Caco-2 (cell line): ENCODE measurements at regions not wholly inside any gene's neighbourhood (a gene's known extent, or its start where the extent isn't known, plus 50 kb on each side); places are given as distances from the start of the nearest gene placed in this dataset.
"Not testable (repeated sequence)": the region's sequence is repeated elsewhere in the genome, so short reads cannot be mapped to it uniquely, and the experiment has no call there.

ENCODE experiments used
- BruUV-seq: library from RNA; stranded (reverse); fragments of 400-500 nt; replicated peaks from 2 replicates; lab custom pipeline; 2021; lab: Mats Ljungman, UMichigan
- CTCF ChIA-PET: fragments of 300-600 bp; sonication (Branson Sonifier 250); formaldehyde crosslinking; loops from one replicate; lab custom pipeline; 2022; ENCODE audit warnings: antibody characterized with exemption; lab: Charles Lee
- POLR2A ChIA-PET: fragments of 300-600 bp; sonication (Branson Sonifier 250); formaldehyde crosslinking; loops from one replicate; lab custom pipeline; 2022; ENCODE audit warnings: antibody characterized with exemption; lab: Charles Lee
- DNase-seq, 2 experiments: peaks; one replicate each; pipeline versions ENCODE4 v3.0.0 to v3.0.0-alpha.2; 2020 to 2022
- H3K27me3 ChIP-seq: replicated peaks from 2 replicates; pipeline ENCODE4 v1.6.0; 2011; ENCODE audit warnings: low read length; ENCODE audit not compliant: control insufficient read depth, insufficient read depth
- H3K36me3 ChIP-seq: 2 replicates; pipeline ENCODE4 v1.5.1; 2011; ENCODE audit warnings: low read length; ENCODE audit not compliant: control insufficient read depth, insufficient read depth
- H3K4me1 ChIP-seq: fragments of 250-450 bp; sonication (Bioruptor Pico); 2 replicates; pipeline ENCODE4 v1.5.1; 2020; ENCODE audit warnings: mild to moderate bottlenecking
- H3K4me3 ChIP-seq: 2 replicates; pipeline ENCODE4 v1.5.1; 2011; ENCODE audit warnings: low read depth, mild to moderate bottlenecking, control low read depth, low read length
- H3K9me3 ChIP-seq: fragments of 250-450 bp; sonication (Bioruptor Pico); 2 replicates; pipeline ENCODE4 v1.5.1; 2020; ENCODE audit warnings: mild to moderate bottlenecking, moderate library complexity
- H3K27ac Mint-ChIP-seq: one replicate; pipeline ENCODE4 v1.8.0; 2022; ENCODE audit warnings: mixed read lengths; ENCODE audit not compliant: unreplicated experiment
- H3K27me3 Mint-ChIP-seq: one replicate; pipeline ENCODE4 v1.8.0; 2022; ENCODE audit warnings: mixed read lengths; ENCODE audit not compliant: insufficient read depth, unreplicated experiment
- H3K36me3 Mint-ChIP-seq: one replicate; pipeline ENCODE4 v1.8.0; 2022; ENCODE audit warnings: mild to moderate bottlenecking, mixed read lengths; ENCODE audit not compliant: insufficient read depth, unreplicated experiment
- H3K4me1 Mint-ChIP-seq: one replicate; pipeline ENCODE4 v1.8.0; 2022; ENCODE audit warnings: low read depth, mixed read lengths; ENCODE audit not compliant: unreplicated experiment
- H3K4me3 Mint-ChIP-seq: one replicate; pipeline ENCODE4 v1.8.0; 2022; ENCODE audit warnings: mild to moderate bottlenecking, moderate library complexity, mixed read lengths; ENCODE audit not compliant: unreplicated experiment
- H3K9me3 Mint-ChIP-seq: one replicate; pipeline ENCODE4 v1.8.0; 2022; ENCODE audit warnings: mixed read lengths; ENCODE audit not compliant: unreplicated experiment
- CTCF ChIP-seq, 2 experiments: fragments of 200-600 bp in 1 of 2; IDR thresholded peaks; 1 replicate in 1 of 2; 2 replicates in 1 of 2; pipeline versions ENCODE4 v1.5.1 to v1.8.0; 2011 to 2022; ENCODE audit warnings: antibody characterized with exemption in 1 of 2, control low read depth in 1 of 2, inconsistent platforms in 1 of 2, low read depth in 1 of 2, low read length in 1 of 2, mild to moderate bottlenecking in 1 of 2, moderate library complexity in 1 of 2; ENCODE audit not compliant: insufficient read depth in 1 of 2, severe bottlenecking in 1 of 2, unreplicated experiment in 1 of 2
- intact Hi-C: fragments of 100-400 bp; cut with micrococcal nuclease; formaldehyde crosslinking; loops from one replicate; pipeline ENCODE4 v1.10.0; 2022; ENCODE audit not compliant: unreplicated experiment

- ChIA-PET POLR2A (no interaction called here), CTCF (no interaction called here)
- H3K4me3 ChIP-seq = no peak overlapping the region
- Mint-ChIP-seq H3K9me3 (no peaks in the 10 kb centered on the region), H3K4me1 (no peaks in the 10 kb centered on the region), H3K27me3 (peaks cover 4% of the 10 kb centered on the region), H3K36me3 (no peaks in the 10 kb centered on the region), H3K27ac (no peak overlapping the region), H3K4me3 (no peak overlapping the region)
- H3K4me1 ChIP-seq = no peaks in the 10 kb centered on the region
- no TSS peak for BruUV-seq
- no peak for TF ChIP-seq CTCF (IDR thresholded peaks at IDR 0.05; ENCODE audit: insufficient read depth in 1 of 2, low read depth in 1 of 2, low read length in 1 of 2, severe bottlenecking in 1 of 2, unreplicated experiment in 1 of 2)
- intact Hi-C loops = no loop called here
- DNase-seq = no peak
- H3K27me3 ChIP-seq = no peaks in the 10 kb centered on the region
- H3K9me3 ChIP-seq = no peaks in the 10 kb centered on the region
- H3K36me3 ChIP-seq = no peaks in the 10 kb centered on the region
Observed at GRCh38 chr6:165837948-165838745, 175.1 kb upstream of the PDE10A start.

- intact Hi-C loops, H3K4me3 Mint-ChIP-seq, CTCF ChIA-PET, H3K36me3 ChIP-seq, H3K4me3 ChIP-seq, H3K4me1 ChIP-seq, H3K36me3 Mint-ChIP-seq, BruUV-seq, H3K27ac Mint-ChIP-seq, POLR2A ChIA-PET, H3K9me3 Mint-ChIP-seq, DNase-seq, H3K9me3 ChIP-seq, H3K27me3 Mint-ChIP-seq, H3K27me3 ChIP-seq, H3K4me1 Mint-ChIP-seq: not testable (repeated sequence)
Observed at GRCh38 chr6:165836648-165837047, 173.6 kb upstream of the PDE10A start.

GRCh38 chr6:165835410-165835851, 172.4 kb upstream of the PDE10A start:
- BruUV-seq = no TSS peak
- no peaks in the 10 kb centered on the region for H3K4me1 ChIP-seq
- TF ChIP-seq CTCF (IDR thresholded peaks at IDR 0.05; ENCODE audit: insufficient read depth in 1 of 2, low read depth in 1 of 2, low read length in 1 of 2, severe bottlenecking in 1 of 2, unreplicated experiment in 1 of 2) = no peak
- ChIA-PET CTCF (no interaction called here), POLR2A (no interaction called here)
- H3K4me1 Mint-ChIP-seq = no peaks in the 10 kb centered on the region
- DNase-seq = no peak
- no peaks in the 10 kb centered on the region for H3K36me3 ChIP-seq
- peaks cover 6% of the 10 kb centered on the region for H3K27me3 Mint-ChIP-seq
- H3K9me3 Mint-ChIP-seq = no peaks in the 10 kb centered on the region
- H3K4me3 Mint-ChIP-seq = no peak overlapping the region
- H3K4me3 ChIP-seq = no peak overlapping the region
- no peaks in the 10 kb centered on the region for H3K9me3 ChIP-seq
- H3K36me3 Mint-ChIP-seq = no peaks in the 10 kb centered on the region
- intact Hi-C loops = no loop called here
- no peak overlapping the region for H3K27ac Mint-ChIP-seq
- no peaks in the 10 kb centered on the region for H3K27me3 ChIP-seq
